Fibroblast of peridontal ligament (primary cell): ENCODE measurements at regions not wholly inside any gene's neighbourhood (a gene's known extent, or its start where the extent isn't known, plus 50 kb on each side); places are given as distances from the start of the nearest gene placed in this dataset.
A peak's percentile ranks its signal among the peaks of the same experiment; 100 is the strongest.

Source experiments
- DNase-seq: peaks from one replicate; pipeline ENCODE4 v3.0.0-alpha.2; 2010; ENCODE audit errors: extremely low read depth

DNA sequence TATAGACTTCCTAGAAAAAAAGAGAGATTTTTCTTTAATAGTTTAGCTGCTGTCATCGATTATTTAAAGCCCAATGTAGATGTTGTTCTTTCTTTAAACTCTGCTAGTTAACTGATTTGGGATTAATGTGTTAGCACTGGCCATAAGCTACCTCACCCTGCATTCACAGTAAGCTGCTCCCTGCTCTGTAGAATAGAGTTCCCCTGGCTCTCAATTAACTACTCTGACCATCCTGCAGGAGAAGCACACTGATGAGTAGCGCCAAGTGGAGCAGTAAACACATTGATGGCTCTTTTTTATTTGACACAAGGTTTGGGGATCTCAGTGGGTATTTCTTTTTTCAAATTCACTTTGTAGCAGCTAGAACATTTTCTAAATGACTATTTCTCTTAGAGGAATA, 807.9 kb upstream of the ZNF608 start:
- DNase-seq = no peak

DNA sequence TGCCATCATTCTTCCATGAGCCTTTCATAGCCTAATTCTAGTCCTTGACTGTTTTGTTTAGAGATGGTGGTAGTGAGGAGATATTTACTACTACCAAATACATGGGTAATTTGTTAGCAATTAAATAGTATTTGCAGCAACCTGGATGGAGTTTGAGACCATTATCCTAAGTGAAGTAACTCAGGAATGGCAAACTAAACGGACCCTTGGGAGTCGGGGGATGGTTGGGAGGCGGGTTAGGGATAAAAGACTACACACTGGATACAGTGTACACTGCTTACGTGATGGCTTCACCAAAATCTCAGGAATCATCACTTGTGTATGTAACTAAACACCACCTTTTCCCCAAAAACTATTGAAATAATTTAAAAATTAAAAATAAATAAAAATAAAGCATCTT, 809.2 kb upstream of the ZNF608 start:
- DNase-seq = no peak

DNA sequence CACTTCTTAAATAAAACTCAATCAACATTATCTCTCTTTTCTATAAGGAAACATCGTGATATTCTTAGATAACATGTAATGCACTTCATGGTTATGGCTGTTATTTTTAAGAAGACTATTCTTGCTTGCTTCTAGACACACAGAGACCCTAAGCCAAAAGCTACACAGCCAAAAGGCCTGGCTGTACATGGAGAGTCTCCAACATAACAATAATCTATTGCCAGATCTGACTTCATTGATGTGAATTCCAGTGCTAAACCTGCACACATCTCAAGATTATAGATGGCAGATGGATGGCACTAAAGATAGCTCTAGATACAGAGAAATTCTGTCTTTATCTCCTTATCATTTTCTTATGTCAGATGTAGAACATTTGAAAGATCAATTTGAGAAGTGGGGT, 811.6 kb upstream of the ZNF608 start:
- no peak for DNase-seq

DNA sequence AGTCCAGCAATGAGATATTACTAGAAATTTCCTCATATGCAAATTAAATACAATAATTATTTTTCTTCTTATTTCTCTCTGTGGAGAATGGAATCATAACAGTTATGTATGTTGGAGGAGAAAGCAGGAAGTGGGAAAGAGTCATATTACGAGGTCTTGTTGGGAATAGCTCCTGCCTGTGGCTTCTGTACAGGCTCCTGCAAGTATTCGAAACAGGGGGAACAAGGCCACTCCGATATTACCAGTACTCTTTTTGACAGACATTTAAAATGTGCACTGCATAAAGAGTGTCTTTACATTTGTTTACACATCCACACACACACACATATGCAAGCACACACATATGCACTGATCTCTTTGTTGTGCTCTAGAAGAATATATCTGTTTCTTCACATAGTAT, 812.0 kb upstream of the ZNF608 start:
- DNase-seq = no peak

DNA sequence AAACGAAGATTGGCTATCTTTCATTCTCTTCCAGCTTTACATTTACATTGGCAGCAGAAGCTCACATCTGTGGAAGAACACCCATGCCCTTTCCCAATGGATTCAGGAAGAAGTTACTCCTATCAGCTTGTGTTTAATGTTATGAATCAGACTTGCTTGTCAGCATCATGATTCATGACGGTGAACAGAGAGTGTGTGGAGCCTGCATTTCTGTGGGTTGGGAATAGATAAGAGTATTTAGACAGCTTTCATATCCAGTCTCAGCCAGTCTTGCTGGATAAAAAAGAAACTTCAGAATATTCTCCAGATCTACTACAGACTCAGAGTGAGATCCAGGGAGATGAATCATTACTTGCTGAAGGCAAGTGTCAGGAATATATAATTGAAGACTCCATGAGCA, 812.9 kb upstream of the ZNF608 start:
- peak; percentile 87 for DNase-seq

DNA sequence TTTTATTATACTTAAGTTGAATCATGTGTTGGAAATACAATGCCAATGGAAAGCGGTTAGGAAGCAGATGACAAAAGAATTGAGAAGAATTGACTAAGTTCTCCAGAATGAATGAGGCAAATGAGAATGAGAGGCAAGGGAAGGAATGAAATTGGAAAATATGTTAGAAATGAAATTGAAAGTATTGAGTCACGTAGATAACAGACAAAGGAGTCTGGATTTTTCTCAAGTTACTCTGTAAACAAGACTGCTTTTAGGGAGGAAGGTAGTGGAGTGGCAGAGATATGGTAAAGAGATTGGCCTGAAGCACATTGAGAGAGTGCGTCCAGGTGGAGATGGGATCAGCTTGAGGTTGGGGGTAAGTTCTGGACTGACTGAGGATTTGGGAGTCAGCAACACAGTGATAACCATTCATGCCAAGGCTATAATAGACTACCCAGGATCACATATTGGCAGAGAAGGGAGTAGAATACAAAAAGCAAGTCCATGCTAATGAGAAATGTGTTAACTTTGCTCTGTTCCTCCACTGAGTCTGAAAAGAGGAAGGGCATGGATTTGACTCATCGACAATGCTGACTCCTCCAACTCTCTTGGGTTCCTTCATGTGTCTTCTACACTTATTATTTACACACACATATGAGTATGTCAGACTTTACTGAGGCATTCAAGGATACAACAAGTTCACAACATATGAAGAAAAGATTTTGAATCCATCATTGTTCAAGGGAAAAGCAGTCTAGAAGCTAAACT, 814.2 kb upstream of the ZNF608 start:
- no peak for DNase-seq

DNA sequence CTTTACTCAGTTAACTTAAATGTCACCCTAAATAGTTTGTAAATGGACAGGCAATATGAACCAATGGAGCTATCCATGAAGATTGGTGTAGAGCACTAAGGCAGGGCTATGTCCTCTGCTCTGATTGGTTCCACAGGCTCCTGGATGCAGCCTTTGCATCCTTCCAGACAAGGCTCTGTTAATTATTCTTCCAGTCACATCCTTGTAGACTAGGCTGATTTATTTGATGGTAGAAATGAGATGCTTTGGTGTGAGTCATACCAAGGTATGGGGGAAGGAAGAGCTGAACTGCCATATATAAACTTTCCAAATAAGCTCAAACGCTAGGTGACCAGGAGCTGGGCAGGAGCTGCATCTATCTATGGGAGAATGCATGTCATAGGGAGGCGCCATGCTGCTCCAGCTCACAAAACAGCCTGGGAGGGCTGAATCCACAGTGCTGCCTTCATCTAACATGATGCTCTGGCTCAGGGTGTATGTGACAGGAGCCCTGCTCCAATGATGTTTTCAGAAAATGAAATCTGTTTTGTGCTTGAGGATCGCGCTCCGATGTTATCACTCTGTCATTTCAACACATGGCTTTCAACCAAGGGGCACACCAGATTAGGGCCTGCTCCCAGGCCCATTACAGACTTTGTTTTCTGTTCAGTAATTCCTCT, 818.0 kb upstream of the ZNF608 start:
- no peak for DNase-seq

DNA sequence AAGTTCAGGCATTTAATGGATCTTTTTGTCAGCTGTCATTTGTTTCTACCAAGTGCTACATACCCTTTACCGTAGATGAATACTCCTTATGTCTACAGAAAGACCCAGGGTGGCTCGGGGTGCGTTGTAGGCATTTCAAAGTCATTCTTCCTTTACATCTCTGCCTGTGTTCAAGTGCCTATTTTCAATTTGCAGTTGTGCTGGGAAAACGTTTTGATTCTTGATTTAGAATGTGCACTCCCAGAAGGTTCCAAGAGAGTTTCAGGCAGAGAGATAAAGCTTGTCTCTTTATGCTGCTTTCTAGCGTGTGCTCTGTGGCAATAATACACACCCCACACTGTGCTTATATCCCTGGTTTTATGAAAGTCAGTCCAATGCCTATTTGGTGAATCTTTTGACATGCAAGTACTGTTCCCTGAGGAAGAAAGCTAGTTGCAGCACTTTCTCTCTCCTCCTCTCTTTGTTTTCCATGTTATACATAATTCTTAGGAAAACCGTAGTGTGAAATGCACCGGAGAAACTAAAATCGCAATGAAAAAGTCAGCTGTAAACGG, 828.1 kb upstream of the ZNF608 start:
- no peak for DNase-seq

DNA sequence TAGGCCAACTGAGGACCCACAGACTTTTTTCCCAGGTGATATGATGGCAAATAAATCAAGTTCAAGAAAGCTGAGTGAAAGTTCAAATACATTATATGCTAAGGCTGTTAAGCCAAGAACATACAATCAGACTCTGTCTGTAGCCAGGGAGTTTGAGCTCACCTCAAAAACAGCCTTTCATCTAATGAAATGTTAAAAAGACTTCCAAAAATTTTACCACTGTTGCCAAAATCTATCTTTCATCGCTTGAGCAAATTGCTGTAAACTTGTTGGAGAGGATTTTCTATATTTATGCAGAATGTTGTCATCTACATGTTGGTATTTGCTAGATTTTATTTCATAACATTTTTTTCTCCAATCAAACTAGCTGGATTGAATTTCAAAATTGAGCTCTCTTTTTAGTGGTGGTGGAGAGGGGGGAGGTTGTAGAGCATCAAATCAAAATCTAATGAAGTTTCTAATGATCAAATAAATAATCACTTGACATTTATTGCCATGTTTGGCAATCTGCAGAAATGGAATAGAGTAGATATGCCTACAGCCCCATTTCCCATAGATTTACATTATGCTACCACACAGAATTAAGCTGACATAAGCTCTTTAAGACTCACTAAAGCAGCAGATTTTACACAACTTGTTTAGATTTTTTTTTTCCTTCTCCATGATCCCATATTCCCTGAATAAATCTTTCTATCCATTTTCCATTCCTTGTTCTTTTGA, 828.9 kb upstream of the ZNF608 start:
- no peak for DNase-seq

DNA sequence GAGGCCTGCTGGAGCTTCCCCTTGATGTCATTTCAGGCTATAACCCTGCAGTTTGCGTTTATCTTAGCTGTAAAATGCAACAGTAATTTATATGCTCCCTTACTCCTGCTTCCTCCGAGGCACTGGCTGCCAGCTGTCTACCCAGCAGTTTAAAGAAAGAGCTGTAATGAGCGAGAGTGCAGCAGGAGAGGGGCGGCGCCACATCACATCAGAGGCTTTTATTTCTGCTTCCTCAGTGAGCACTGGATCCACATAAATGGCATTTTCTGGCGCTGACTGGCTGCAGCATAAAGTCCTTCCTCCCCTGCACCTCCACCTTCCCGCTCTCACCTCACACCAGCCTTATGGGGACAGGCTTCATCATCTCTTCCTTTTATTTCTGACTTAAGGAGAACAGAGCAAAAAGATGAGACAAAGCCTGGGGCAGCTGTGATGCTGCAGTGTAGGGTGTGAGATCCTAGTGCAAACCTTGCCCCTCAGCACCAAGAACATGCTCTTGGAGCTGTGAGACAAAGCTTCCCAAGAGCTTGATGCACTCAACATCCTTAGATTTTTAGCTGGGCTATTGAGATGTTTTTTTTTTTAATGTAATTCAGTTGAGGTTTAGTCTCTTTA, 829.6 kb upstream of the ZNF608 start:
- no peak for DNase-seq

DNA sequence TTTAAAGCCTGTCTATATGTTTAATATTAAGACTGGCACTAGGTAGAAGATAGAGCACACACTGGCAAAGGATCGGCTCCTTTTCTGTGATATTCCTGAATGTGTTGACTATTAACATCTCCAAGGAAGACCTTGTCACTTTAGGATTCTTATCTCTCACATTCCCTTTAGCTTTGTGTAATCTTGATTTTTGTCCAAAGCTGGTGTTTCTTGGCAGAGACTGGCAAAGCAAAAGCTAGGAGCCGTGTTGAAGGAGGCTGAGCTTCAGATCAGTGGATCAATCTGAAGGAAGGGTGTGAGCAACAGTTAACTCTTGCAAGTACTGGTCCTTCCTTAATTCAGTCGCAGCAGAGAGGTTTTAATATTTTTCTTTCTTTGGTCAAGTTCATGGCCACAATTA, 830.4 kb upstream of the ZNF608 start:
- DNase-seq = no peak

DNA sequence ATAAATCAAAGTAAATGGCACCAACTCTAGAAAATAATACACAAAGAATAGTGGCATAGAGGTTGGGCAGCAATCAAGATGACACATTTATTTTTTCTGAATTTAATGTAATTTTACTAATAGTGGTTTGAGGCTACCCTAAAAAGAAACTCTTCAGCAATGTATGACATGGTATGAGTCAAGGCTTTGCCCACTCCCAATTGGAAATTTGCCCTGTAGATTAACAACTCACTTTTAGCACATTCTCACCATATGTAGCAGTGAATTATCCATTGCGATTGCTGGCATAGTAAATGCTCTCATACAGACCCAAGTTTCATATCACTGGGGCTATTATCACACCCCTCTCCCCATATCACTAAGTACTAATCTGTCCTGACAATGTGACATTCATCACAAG, 832.1 kb upstream of the ZNF608 start:
- no peak for DNase-seq

DNA sequence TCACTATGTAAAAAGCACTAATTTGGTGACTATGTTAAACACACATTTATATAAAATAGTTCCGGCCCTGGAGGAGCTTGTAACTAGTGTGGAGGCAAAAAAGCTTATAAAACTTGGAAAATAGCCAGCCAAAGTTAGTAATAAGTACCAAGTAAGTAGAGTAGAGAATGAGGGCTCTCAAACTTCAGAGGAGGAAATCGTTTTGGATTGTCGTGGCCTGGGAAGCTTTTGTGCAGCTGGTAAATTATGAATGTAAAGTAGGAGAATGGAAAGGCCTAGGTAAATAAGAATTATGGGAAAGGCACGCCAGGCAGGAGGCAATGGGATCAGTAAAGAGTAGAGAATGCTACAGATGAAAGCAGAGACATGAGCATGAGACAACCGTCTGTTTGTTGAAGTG, 832.7 kb upstream of the ZNF608 start:
- no peak for DNase-seq

DNA sequence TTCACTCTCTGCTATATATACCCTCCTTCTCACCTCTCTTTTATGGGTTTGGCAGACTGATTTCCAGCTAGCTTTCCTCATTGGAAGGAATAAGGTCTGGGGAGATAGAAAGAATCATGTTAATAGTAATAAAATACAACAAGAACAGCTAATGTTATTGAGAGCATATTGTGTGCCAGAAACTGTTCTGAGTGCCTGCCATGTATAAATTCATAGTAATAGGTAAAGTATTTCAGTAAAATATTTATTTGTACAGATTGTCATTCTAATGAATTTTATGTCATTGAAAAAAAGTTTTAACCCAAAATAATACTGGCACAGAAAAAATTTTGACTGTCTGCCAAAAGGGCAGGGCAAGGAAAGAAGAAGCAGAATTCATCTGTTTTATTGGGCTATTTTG, 834.9 kb upstream of the ZNF608 start:
- no peak for DNase-seq

DNA sequence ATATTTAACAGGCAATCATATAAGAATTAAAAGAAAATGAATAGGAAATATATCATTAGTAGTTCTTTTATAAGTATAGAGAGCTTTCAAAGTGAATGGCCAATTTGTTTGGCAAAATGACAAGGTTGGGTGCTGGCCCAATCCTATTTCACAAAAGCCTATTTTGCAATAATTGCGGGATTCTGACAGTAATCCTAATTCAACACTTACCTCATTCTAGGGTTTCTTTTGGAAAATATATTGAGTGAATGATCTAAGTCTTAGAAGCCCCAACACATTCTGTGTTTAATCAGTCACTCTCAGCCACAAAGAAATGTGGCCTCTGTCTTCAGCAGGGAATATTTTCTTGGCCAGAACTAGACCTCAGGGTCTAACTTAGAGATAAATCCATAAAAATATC, 835.9 kb upstream of the ZNF608 start:
- DNase-seq = peak; percentile 88

DNA sequence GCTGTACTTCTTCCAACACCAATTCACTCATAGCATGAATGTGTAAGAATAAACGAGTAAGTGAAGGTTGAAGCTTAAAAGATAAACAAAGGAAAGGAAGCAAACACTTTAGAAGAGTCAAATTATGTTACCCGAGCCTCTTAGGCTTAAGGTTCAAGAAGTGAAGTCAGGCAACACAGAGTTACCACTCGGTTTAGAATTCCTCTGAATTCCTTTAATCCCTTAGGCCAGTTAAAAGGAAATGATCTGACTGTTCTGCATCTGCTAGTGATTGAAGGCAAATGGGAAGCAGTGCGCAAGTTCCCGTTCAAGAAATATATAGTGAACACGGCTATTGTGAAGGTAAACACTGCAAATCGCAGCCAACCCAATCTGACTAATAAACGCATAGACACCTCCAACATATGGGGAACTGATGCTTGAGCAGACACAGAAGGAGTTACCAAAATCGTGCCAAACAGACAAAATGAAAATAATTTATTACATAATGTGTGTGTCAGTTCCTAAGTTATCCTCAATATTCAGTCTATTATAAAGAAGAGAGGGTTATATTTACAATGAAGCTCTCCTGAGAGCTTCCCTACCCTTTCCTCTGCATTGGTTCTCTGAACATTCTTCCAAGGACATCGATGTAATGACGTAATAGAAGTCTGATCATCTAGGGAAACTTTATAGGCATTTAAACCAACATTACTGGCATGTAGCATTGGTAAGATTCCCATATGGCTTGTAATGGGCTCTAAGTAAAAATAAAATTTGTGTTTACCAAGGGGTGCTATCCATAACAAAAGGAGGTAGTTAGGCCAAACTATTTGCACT, 837.1 kb upstream of the ZNF608 start:
- peak; percentile 53 for DNase-seq

DNA sequence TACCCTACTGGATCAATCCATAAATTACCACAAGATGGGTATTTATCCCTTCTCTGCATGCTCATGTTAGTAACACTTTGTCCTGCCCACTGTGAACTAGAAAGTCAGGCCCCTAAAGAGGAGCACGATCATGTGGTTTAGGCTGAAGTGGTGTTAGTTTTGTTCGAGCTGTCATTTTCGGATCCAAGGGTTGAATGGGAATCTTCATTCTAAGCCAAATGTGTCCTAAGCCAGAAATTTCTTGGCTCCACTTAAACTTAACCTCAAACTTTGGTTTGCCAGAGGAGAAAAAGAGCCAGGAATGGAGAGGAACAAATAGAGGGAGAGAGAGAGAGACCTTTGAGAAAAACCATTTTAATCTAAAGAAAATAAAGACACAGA, 837.7 kb upstream of the ZNF608 start:
- DNase-seq = peak; percentile 89

DNA sequence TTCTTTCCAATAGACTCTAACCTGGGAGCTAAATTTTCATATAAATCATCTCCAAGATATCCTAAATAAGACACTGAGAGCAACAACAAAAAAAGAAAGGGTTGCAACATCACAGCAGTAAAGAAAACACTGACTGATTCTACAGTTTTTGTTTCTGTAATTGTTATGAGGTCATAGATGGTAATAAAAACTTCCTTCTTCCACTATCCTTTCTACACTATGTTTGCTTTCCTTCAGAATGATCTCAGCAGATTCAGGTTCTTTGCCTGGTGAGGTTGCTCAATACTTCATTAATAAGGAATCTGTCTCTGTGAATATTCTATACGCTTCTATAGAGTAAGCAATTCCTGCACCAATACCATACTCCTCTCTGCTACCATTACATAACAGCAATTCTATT, 835.6 kb upstream of the GRAMD2B start:
- DNase-seq = peak; percentile 50

DNA sequence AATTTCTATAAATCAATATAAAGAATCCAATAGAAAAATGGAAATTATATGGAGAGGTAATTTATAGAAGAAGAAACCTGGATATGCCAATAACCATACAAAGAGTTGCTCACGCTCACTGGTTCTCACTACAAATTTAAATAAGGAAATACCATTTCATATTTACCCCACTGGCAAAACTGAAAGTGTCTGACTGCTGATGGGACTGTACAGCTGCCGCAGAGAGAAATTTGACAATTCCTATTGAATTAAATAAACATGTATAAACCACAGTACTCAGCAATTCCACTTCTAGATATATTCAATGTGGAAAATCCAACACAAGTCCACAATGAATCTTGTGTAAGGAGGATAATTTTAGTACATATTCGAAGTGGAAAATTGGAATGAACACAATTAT, 830.4 kb upstream of the GRAMD2B start:
- no peak for DNase-seq

DNA sequence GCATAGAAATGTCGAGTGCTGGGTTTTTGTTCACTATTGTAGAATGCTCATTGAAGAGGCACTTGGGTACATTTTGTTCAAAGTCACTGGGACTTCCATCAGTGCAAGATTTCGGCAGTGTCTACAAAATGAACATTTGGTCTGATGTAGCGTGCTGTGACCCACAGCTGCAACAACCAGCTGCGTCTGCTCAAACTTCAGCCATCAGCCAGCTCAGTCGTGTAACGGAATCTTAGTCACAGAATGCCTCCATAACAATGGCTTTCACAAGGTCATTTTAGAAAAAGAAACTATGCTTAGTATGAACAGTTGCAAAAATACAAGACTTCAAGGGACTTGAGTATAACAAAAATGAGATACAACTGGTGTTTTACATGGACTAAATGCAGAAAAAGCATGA, 828.1 kb upstream of the GRAMD2B start:
- no peak for DNase-seq

DNA sequence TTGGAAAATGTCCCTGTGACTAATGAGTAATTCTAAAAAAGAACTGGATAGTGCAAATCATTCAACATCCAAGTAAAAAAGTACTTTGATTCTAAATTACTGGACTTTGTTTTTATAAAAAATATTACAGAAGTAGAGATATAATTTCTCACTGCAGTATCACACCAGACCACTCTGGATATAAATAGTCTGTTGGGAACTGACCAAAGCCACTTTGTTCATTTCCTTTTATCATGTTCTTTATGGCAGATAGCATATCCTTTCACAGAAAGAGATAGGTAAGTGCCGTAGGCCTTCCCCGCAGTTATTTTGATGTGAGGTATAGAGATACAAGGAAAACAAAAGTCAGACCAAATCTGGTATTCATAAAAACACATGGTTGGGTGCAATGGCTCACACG, 827.4 kb upstream of the GRAMD2B start:
- DNase-seq = no peak

DNA sequence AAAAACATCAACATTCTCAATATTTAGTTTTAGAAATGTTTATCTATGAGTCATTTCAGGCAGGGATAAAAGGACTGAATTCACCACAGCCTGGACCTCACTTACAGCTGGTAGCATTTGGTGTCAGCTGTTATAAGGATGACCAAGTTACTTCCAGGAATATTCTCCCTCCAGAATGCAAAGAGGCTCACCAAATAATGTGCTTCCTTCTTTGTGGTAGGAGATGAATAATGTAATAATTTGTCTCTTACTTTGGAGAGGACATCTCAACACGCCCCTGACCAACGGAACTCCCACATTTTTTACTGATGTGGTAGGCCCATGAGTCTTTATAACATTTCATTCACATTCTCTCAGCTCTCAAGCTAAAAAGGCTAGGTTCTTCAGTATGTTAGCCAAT, 825.9 kb upstream of the GRAMD2B start:
- DNase-seq = peak; percentile 74
